ENCODE measurements at regions not wholly inside any gene's neighbourhood (a gene's known extent, or its start where the extent isn't known, plus 50 kb on each side); places are given as distances from the start of the nearest gene placed in this dataset.
"Not testable (repeated sequence)": the region's sequence is repeated elsewhere in the genome, so short reads cannot be mapped to it uniquely, and the experiment has no call there.

GRCh38 chr6:26863641-26864040, 204.1 kb upstream of the ZNF322 start:
- H3K4me1 ChIP-seq; H3K27me3 ChIP-seq; intact Hi-C loops (cut with DNase I); H3K9me3 ChIP-seq; H3K4me3 ChIP-seq; H3K36me3 ChIP-seq; DNase-seq (ENCODE audit: extremely low spot score in 2 of 2); H3K27ac ChIP-seq: not testable (repeated sequence)

GRCh38 chr6:26898785-26899184, 239.2 kb upstream of the ZNF322 start:
- intact Hi-C loops (cut with DNase I); DNase-seq (ENCODE audit: extremely low spot score in 2 of 2); H3K36me3 ChIP-seq; H3K4me1 ChIP-seq; H3K27me3 ChIP-seq; H3K27ac ChIP-seq; H3K9me3 ChIP-seq; H3K4me3 ChIP-seq: not testable (repeated sequence)

GRCh38 chr6:26924206-26924605, 264.7 kb upstream of the ZNF322 start:
- H3K36me3 ChIP-seq; H3K27me3 ChIP-seq; H3K4me1 ChIP-seq; H3K4me3 ChIP-seq; DNase-seq (ENCODE audit: extremely low spot score in 2 of 2); intact Hi-C loops (cut with DNase I); H3K27ac ChIP-seq; H3K9me3 ChIP-seq: not testable (repeated sequence)

GRCh38 chr6:26928190-26928589, 268.6 kb upstream of the ZNF322 start:
- DNase-seq (ENCODE audit: extremely low spot score in 2 of 2); intact Hi-C loops (cut with DNase I): not testable (repeated sequence)

GRCh38 chr6:26937258-26937657, 277.7 kb upstream of the ZNF322 start:
- DNase-seq (ENCODE audit: extremely low spot score in 2 of 2); H3K4me3 ChIP-seq; H3K27ac ChIP-seq; H3K36me3 ChIP-seq; H3K9me3 ChIP-seq; H3K4me1 ChIP-seq; H3K27me3 ChIP-seq; intact Hi-C loops (cut with DNase I): not testable (repeated sequence)

More at GRCh38 chr6:26928190-26928589, 268.6 kb upstream of the ZNF322 start:
- H3K27ac ChIP-seq, H3K36me3 ChIP-seq, H3K27me3 ChIP-seq, H3K9me3 ChIP-seq, H3K4me1 ChIP-seq, H3K4me3 ChIP-seq: not testable (repeated sequence)

GRCh38 chr6:26951211-26951610, 291.7 kb upstream of the ZNF322 start:
- intact Hi-C loops (cut with DNase I); H3K27me3 ChIP-seq; DNase-seq (ENCODE audit: extremely low spot score in 2 of 2): not testable (repeated sequence)

GRCh38 chr6:26956078-26956600, 291.4 kb upstream of the PRSS16 start:
- peak in 1 of 2 donors; percentile 6 for TF ChIP-seq POLR2A (IDR thresholded peaks at IDR 0.05)
- H3K4me3 ChIP-seq: peak overlapping the region; percentile 66 to 69
- intact Hi-C loops (cut with DNase I); H3K36me3 ChIP-seq; H3K27me3 ChIP-seq; H3K4me1 ChIP-seq; H3K9me3 ChIP-seq: not testable (repeated sequence)
- DNase-seq (ENCODE audit: extremely low spot score in 2 of 2): peak in 1 of 2 donors; percentile 81
- peak overlapping the region; percentile 88 for H3K27ac ChIP-seq

More at GRCh38 chr6:26951211-26951610, 291.7 kb upstream of the ZNF322 start:
- H3K36me3 ChIP-seq, H3K9me3 ChIP-seq, H3K27ac ChIP-seq, H3K4me3 ChIP-seq, H3K4me1 ChIP-seq: not testable (repeated sequence)

GRCh38 chr6:26956601-26957184, 290.8 kb upstream of the PRSS16 start:
- H3K9me3 ChIP-seq; H3K36me3 ChIP-seq; H3K4me1 ChIP-seq; intact Hi-C loops (cut with DNase I); DNase-seq (ENCODE audit: extremely low spot score in 2 of 2); H3K27me3 ChIP-seq: not testable (repeated sequence)
- TF ChIP-seq CTCF (IDR thresholded peaks at IDR 0.05): peak; percentile 6 to 58 (median 50)
- H3K4me3 ChIP-seq: peak overlapping the region; percentile 66 to 69
- H3K27ac ChIP-seq: peak overlapping the region; percentile 88

GRCh38 chr6:26957399-26958127, 289.9 kb upstream of the PRSS16 start:
- H3K27me3 ChIP-seq; intact Hi-C loops (cut with DNase I); H3K9me3 ChIP-seq; DNase-seq (ENCODE audit: extremely low spot score in 2 of 2); H3K36me3 ChIP-seq; H3K4me1 ChIP-seq: not testable (repeated sequence)
- H3K27ac ChIP-seq: peak overlapping the region; percentile 88
- peak overlapping the region; percentile 66 to 69 for H3K4me3 ChIP-seq

GRCh38 chr6:26961236-26961635, 286.3 kb upstream of the PRSS16 start:
- intact Hi-C loops (cut with DNase I); H3K4me1 ChIP-seq; H3K36me3 ChIP-seq; H3K9me3 ChIP-seq; H3K4me3 ChIP-seq; H3K27ac ChIP-seq; DNase-seq (ENCODE audit: extremely low spot score in 2 of 2); H3K27me3 ChIP-seq: not testable (repeated sequence)
